ENCODE measurements at regions not wholly inside any gene's neighbourhood (a gene's known extent, or its start where the extent isn't known, plus 50 kb on each side); places are given as distances from the start of the nearest gene placed in this dataset.

GRCh38 chr19:31160336-31160926, 188.8 kb downstream of the TSHZ3 start:
- DNase-seq (ENCODE audit: low spot score): no peak

- peak; percentile 85 for DNase-seq (ENCODE audit: low spot score)
Measured at GRCh38 chr19:31154021-31154420, 195.2 kb downstream of the TSHZ3 start.

- peak; percentile 16 for DNase-seq (ENCODE audit: low spot score)
Measured at GRCh38 chr19:31152906-31153305, 196.3 kb downstream of the TSHZ3 start.

GRCh38 chr19:31149441-31149941, 199.7 kb downstream of the TSHZ3 start:
- no peak for DNase-seq (ENCODE audit: low spot score)

GRCh38 chr19:31148671-31149070, 200.6 kb downstream of the TSHZ3 start:
- no peak for DNase-seq (ENCODE audit: low spot score)

GRCh38 chr19:31147234-31147633, 202.0 kb downstream of the TSHZ3 start:
- DNase-seq (ENCODE audit: low spot score): no peak

- peak; percentile 20 for DNase-seq (ENCODE audit: low spot score)
Measured at GRCh38 chr19:31146546-31147183, 202.6 kb downstream of the TSHZ3 start.

- DNase-seq (ENCODE audit: low spot score): no peak
Measured at GRCh38 chr19:31146015-31146414, 203.2 kb downstream of the TSHZ3 start.

GRCh38 chr19:31145007-31145406, 204.2 kb downstream of the TSHZ3 start:
- no peak for DNase-seq (ENCODE audit: low spot score)

GRCh38 chr19:31144075-31144870, 205.0 kb downstream of the TSHZ3 start:
- DNase-seq (ENCODE audit: low spot score): no peak

GRCh38 chr19:31141301-31141700, 207.9 kb downstream of the TSHZ3 start:
- DNase-seq (ENCODE audit: low spot score): peak; percentile 59

GRCh38 chr19:31140717-31141116, 208.5 kb downstream of the TSHZ3 start:
- peak; percentile 85 for DNase-seq (ENCODE audit: low spot score)

GRCh38 chr19:31139871-31140505, 209.2 kb downstream of the TSHZ3 start:
- peak; percentile 84 for DNase-seq (ENCODE audit: low spot score)

- no peak for DNase-seq (ENCODE audit: low spot score)
Measured at GRCh38 chr19:31138077-31138476, 211.2 kb downstream of the TSHZ3 start.

GRCh38 chr19:31135841-31136240, 213.4 kb downstream of the TSHZ3 start:
- peak; percentile 40 for DNase-seq (ENCODE audit: low spot score)

GRCh38 chr19:31132753-31133110, 216.5 kb downstream of the TSHZ3 start:
- no peak for DNase-seq (ENCODE audit: low spot score)

GRCh38 chr19:31128291-31128690, 220.9 kb downstream of the TSHZ3 start:
- no peak for DNase-seq (ENCODE audit: low spot score)

- DNase-seq (ENCODE audit: low spot score): peak; percentile 92
Measured at GRCh38 chr19:31127134-31127967, 221.9 kb downstream of the TSHZ3 start.

- peak; percentile 24 for DNase-seq (ENCODE audit: low spot score)
Measured at GRCh38 chr19:31126236-31126635, 223.0 kb downstream of the TSHZ3 start.

- no peak for DNase-seq (ENCODE audit: low spot score)
Measured at GRCh38 chr19:31125071-31125470, 224.2 kb downstream of the TSHZ3 start.

GRCh38 chr19:31121501-31121900, 227.7 kb downstream of the TSHZ3 start:
- DNase-seq (ENCODE audit: low spot score): peak; percentile 14

Measured in A172 (cell line).